DOHH2 (cell line): ENCODE measurements at regions not wholly inside any gene's neighbourhood (a gene's known extent, or its start where the extent isn't known, plus 50 kb on each side); places are given as distances from the start of the nearest gene placed in this dataset.

ENCODE experiments used
- EZH2phosphoT487 ChIP-seq: fragments of 200-600 bp; sonication (generic); IDR thresholded peaks from 2 replicates; pipeline ENCODE4 v1.6.1; 2017; ENCODE audit warnings: borderline replicate concordance, mild to moderate bottlenecking, antibody characterized with exemption, low read length, moderate library complexity, mixed read lengths
- TF ChIP-seq, protein P1 (sequence below): fragments of 200-600 bp; sonication (generic); IDR thresholded peaks from one replicate; pipeline ENCODE4 v1.5.1; 2014; ENCODE audit warnings: antibody characterized with exemption, mild to moderate bottlenecking, low read depth, low read length; ENCODE audit not compliant: poor library complexity, severe bottlenecking

DNA sequence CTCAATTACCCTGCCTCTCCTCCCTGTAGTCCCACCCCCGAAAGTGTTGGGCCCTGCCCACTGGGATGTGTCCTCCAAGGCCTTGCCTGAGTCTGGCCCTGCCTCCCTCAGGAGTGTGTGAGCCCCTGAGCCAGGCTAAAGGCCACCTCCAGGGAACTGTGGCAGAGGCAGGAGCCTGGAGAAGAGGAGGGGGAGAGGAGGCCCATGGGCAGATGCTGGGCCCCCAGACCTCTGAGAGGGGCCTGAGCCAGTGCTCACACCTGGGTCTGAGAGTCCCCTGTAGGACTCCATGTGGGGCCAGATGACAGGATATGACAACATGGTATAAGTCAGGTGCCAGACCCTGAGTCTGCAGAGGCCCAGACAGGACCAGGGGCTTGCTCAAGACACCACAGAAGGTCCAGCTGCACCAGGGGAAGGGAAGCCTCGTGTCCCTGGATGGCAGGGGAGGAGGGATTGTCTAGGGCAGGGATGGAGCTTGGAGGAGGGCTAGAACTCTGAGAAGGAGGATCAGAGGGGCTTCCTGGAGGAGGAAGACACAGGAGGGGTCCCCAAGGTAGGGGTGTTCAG is 217.9 kb downstream of the TBC1D2B start:
- TF ChIP-seq, protein P1, sequence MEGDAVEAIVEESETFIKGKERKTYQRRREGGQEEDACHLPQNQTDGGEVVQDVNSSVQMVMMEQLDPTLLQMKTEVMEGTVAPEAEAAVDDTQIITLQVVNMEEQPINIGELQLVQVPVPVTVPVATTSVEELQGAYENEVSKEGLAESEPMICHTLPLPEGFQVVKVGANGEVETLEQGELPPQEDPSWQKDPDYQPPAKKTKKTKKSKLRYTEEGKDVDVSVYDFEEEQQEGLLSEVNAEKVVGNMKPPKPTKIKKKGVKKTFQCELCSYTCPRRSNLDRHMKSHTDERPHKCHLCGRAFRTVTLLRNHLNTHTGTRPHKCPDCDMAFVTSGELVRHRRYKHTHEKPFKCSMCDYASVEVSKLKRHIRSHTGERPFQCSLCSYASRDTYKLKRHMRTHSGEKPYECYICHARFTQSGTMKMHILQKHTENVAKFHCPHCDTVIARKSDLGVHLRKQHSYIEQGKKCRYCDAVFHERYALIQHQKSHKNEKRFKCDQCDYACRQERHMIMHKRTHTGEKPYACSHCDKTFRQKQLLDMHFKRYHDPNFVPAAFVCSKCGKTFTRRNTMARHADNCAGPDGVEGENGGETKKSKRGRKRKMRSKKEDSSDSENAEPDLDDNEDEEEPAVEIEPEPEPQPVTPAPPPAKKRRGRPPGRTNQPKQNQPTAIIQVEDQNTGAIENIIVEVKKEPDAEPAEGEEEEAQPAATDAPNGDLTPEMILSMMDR = no peak
- TF ChIP-seq EZH2phosphoT487 = no peak
